H1 (cell line): ENCODE measurements at regions not wholly inside any gene's neighbourhood (a gene's known extent, or its start where the extent isn't known, plus 50 kb on each side); places are given as distances from the start of the nearest gene placed in this dataset.

ENCODE experiments used
- CTCF ChIA-PET: fragments of 300-600 bp; sonication (Branson Sonifier 250); formaldehyde crosslinking; loops from one replicate; lab custom pipeline; 2021; ENCODE audit not compliant: partially characterized antibody; lab: Charles Lee
- POLR2A ChIA-PET: fragments of 300-600 bp; sonication (Branson Sonifier 250); formaldehyde crosslinking; loops from one replicate; lab custom pipeline; 2021; ENCODE audit warnings: inconsistent platforms; ENCODE audit not compliant: partially characterized antibody; lab: Charles Lee
- DNase-seq, 2 experiments: peaks; one replicate each; pipeline versions ENCODE4 v3.0.0 to v3.0.0-alpha.2; 2010 to 2022; ENCODE audit warnings: low spot score in 2 of 2, low read depth in 1 of 2, mixed read lengths in 1 of 2
- FAIRE-seq: peaks from 2 replicates; lab custom pipeline; 2011; peaks lifted over from hg19 to GRCh38; lab: Jason Lieb, UNC
- H2AFZ ChIP-seq: 2 replicates; pipeline ENCODE4 v1.8.1; 2012; ENCODE audit warnings: low read length, inconsistent platforms
- H2AK5ac ChIP-seq: 2 replicates; pipeline ENCODE4 v1.6.1; 2013; ENCODE audit warnings: low read depth, low read length
- H2BK120ac ChIP-seq: replicated peaks from 2 replicates; pipeline ENCODE3; 2013; ENCODE audit warnings: low read depth, low read length, inconsistent platforms
- H2BK12ac ChIP-seq: 2 replicates; pipeline ENCODE4 v1.6.1; 2013; ENCODE audit warnings: low read depth, low read length
- H2BK15ac ChIP-seq: 2 replicates; pipeline ENCODE4 v1.6.1; 2013; ENCODE audit warnings: low read length
- H2BK20ac ChIP-seq: 2 replicates; pipeline ENCODE4 v1.6.1; 2013; ENCODE audit warnings: low read length
- H2BK5ac ChIP-seq: 2 replicates; pipeline ENCODE4 v1.6.1; 2013; ENCODE audit warnings: low read depth, low read length
- H3K14ac ChIP-seq: 2 replicates; pipeline ENCODE4 v1.6.1; 2013; ENCODE audit warnings: inconsistent platforms; ENCODE audit not compliant: insufficient read length
- H3K18ac ChIP-seq: 2 replicates; pipeline ENCODE4 v1.6.1; 2013; ENCODE audit warnings: low read length; ENCODE audit errors: extremely low read depth
- H3K23ac ChIP-seq: 2 replicates; pipeline ENCODE4 v1.6.1; 2013; ENCODE audit warnings: inconsistent platforms; ENCODE audit not compliant: insufficient read length
- H3K23me2 ChIP-seq: 2 replicates; pipeline ENCODE4 v1.6.1; 2013; ENCODE audit warnings: low read depth, low read length
- H3K27ac ChIP-seq: 2 replicates; pipeline ENCODE4 v1.6.1; 2011; ENCODE audit warnings: low read depth, low read length, inconsistent platforms
- H3K27me3 ChIP-seq, 4 experiments: replicated peaks in 1 of 4; 1 replicate in 1 of 4; 2 replicates in 3 of 4; pipeline versions ENCODE4 v1.6.1 to v1.8.1; 2011 to 2013; ENCODE audit warnings: low read length in 3 of 4, mild to moderate bottlenecking in 3 of 4, inconsistent platforms in 2 of 4, mixed read lengths in 2 of 4, moderate library complexity in 1 of 4; ENCODE audit not compliant: control insufficient read depth in 3 of 4, insufficient read depth in 3 of 4; ENCODE audit errors: extremely low read depth in 1 of 4
- H3K36me3 ChIP-seq, 4 experiments: 2 replicates each; pipeline versions ENCODE4 v1.6.1 to v1.8.1; 2011 to 2013; ENCODE audit warnings: mild to moderate bottlenecking in 4 of 4, low read length in 3 of 4, moderate library complexity in 2 of 4, control low read depth in 1 of 4, inconsistent platforms in 1 of 4; ENCODE audit not compliant: insufficient read depth in 4 of 4, control insufficient read depth in 2 of 4
- H3K4ac ChIP-seq: replicated peaks from 2 replicates; pipeline ENCODE3; 2013; ENCODE audit warnings: low read length, low read depth, mixed read lengths, inconsistent platforms; ENCODE audit not compliant: insufficient read length
- H3K4me1 ChIP-seq, 4 experiments: replicated peaks in 1 of 4; 1 replicate in 1 of 4; 2 replicates in 3 of 4; pipeline versions ENCODE4 v1.6.1 to v1.8.1; 2011 to 2013; ENCODE audit warnings: low read length in 3 of 4, inconsistent platforms in 2 of 4, mixed read lengths in 1 of 4; ENCODE audit not compliant: insufficient read depth in 4 of 4, control insufficient read depth in 3 of 4
- H3K4me2 ChIP-seq, 2 experiments: 2 replicates each; pipeline versions ENCODE4 v1.6.1 to v1.8.1; 2011 to 2013; ENCODE audit warnings: low read depth in 2 of 2, low read length in 2 of 2, control low read depth in 1 of 2, inconsistent platforms in 1 of 2, mild to moderate bottlenecking in 1 of 2; ENCODE audit not compliant: insufficient read depth in 1 of 2
- H3K4me3 ChIP-seq, 4 experiments: fragments of 200-600, 300-600 bp in 1 of 4; sonication (generic), shearing (Covaris generic), sonication (Bioruptor Twin) in 1 of 4; 2 replicates each; pipeline versions ENCODE4 v1.5.1 to v1.8.1; 2011 to 2016; ENCODE audit warnings: low read length in 4 of 4, low read depth in 3 of 4, control low read depth in 2 of 4, inconsistent platforms in 2 of 4, mild to moderate bottlenecking in 2 of 4, mixed read lengths in 1 of 4, moderate library complexity in 1 of 4; ENCODE audit not compliant: insufficient read depth in 2 of 4; ENCODE audit errors: extremely low read depth in 1 of 4
- H3K56ac ChIP-seq: replicated peaks from 2 replicates; pipeline ENCODE3; 2013; ENCODE audit warnings: low read depth, mild to moderate bottlenecking, mixed read lengths, low read length, inconsistent platforms; ENCODE audit not compliant: insufficient read length
- H3K79me1 ChIP-seq: 2 replicates; pipeline ENCODE4 v1.6.1; 2013; ENCODE audit warnings: low read depth, low read length, control low read depth
- H3K79me2 ChIP-seq, 2 experiments: 2 replicates each; pipeline versions ENCODE4 v1.6.1 to v1.8.1; 2012 to 2013; ENCODE audit warnings: low read length in 2 of 2, mild to moderate bottlenecking in 2 of 2, inconsistent platforms in 1 of 2; ENCODE audit not compliant: insufficient read depth in 2 of 2, control insufficient read depth in 1 of 2
- H3K9ac ChIP-seq, 4 experiments: replicated peaks in 1 of 4; 1 replicate in 1 of 4; 2 replicates in 3 of 4; pipeline versions ENCODE4 v1.6.1 to v1.8.1; 2011 to 2013; ENCODE audit warnings: low read depth in 3 of 4, low read length in 3 of 4, control low read depth in 2 of 4, mild to moderate bottlenecking in 2 of 4, moderate library complexity in 2 of 4, inconsistent platforms in 1 of 4; ENCODE audit errors: extremely low read depth in 1 of 4
- H3K9me3 ChIP-seq, 2 experiments: 2 replicates each; pipeline versions ENCODE4 v1.6.1 to v1.8.1; 2012 to 2013; ENCODE audit warnings: mild to moderate bottlenecking in 2 of 2, moderate library complexity in 2 of 2, control low read depth in 1 of 2, inconsistent platforms in 1 of 2, low read depth in 1 of 2, low read length in 1 of 2, mixed read lengths in 1 of 2; ENCODE audit not compliant: insufficient read depth in 2 of 2
- H4K20me1 ChIP-seq, 2 experiments: replicated peaks in 1 of 2; 2 replicates each; pipeline versions ENCODE3 to v1.8.1; 2011 to 2013; ENCODE audit warnings: inconsistent platforms in 2 of 2, low read length in 2 of 2, mild to moderate bottlenecking in 1 of 2; ENCODE audit not compliant: insufficient read depth in 2 of 2, control insufficient read depth in 1 of 2
- H4K5ac ChIP-seq: 2 replicates; pipeline ENCODE4 v1.6.1; 2013; ENCODE audit warnings: low read length, low read depth, mixed read lengths, inconsistent platforms; ENCODE audit not compliant: insufficient read length
- H4K8ac ChIP-seq: 2 replicates; pipeline ENCODE4 v1.8.0; 2013; ENCODE audit warnings: mild to moderate bottlenecking, moderate library complexity, low read length, inconsistent platforms; ENCODE audit not compliant: insufficient read depth; ENCODE audit errors: extremely low read depth
- H4K91ac ChIP-seq: replicated peaks from 2 replicates; pipeline ENCODE3; 2013; ENCODE audit warnings: low read length, mixed read lengths, inconsistent platforms; ENCODE audit not compliant: insufficient read length
- ASH2L ChIP-seq: fragments of 200-600, 300-600 bp; sonication (generic); IDR thresholded peaks from one replicate; pipeline ENCODE4 v1.7.1; 2017; ENCODE audit warnings: low read length
- BCL11A ChIP-seq, 2 experiments: IDR thresholded peaks; one replicate each; pipeline ENCODE4 v1.6.1; 2011; ENCODE audit warnings: low read depth in 2 of 2, low read length in 2 of 2, mild to moderate bottlenecking in 2 of 2
- EP300 ChIP-seq, 2 experiments: IDR thresholded peaks; 1 replicate in 1 of 2; 2 replicates in 1 of 2; pipeline ENCODE4 v1.6.1; 2011 to 2012; ENCODE audit warnings: low read depth in 2 of 2, low read length in 2 of 2, mild to moderate bottlenecking in 2 of 2, borderline replicate concordance in 1 of 2, inconsistent platforms in 1 of 2, moderate library complexity in 1 of 2
- EZH2 ChIP-seq: fragments of 200-600 bp; sonication (generic); IDR thresholded peaks from 2 replicates; pipeline ENCODE4 v1.7.1; 2012; ENCODE audit warnings: low read depth, mild to moderate bottlenecking, moderate library complexity, low read length, inconsistent platforms; ENCODE audit not compliant: severe bottlenecking
- JUND ChIP-seq: IDR thresholded peaks from 2 replicates; pipeline ENCODE4 v1.6.1; 2011; ENCODE audit warnings: mild to moderate bottlenecking, improper control_type of control experiment, low read length
- KDM1A ChIP-seq: fragments of 200-600, 300-600 bp; sonication (generic); IDR thresholded peaks from 2 replicates; pipeline ENCODE4 v1.7.1; 2016; ENCODE audit warnings: mild to moderate bottlenecking, low read length, borderline replicate concordance
- MAFK ChIP-seq: IDR thresholded peaks from 2 replicates; pipeline ENCODE4 v1.6.1; 2012; ENCODE audit warnings: low read depth, mild to moderate bottlenecking, improper control_type of control experiment, low read length
- RAD21 ChIP-seq, 2 experiments: IDR thresholded peaks in 1 of 2; conservative IDR thresholded peaks in 1 of 2; 2 replicates each; pipeline ENCODE4 v1.6.1; 2011; ENCODE audit warnings: low read depth in 2 of 2, low read length in 2 of 2, improper control_type of control experiment in 1 of 2, inconsistent platforms in 1 of 2, mild to moderate bottlenecking in 1 of 2, moderate library complexity in 1 of 2
- RFX5 ChIP-seq: IDR thresholded peaks from 2 replicates; pipeline ENCODE4 v1.6.1; 2011; ENCODE audit warnings: low read depth, low read length, improper control_type of control experiment, borderline replicate concordance
- RXRA ChIP-seq: IDR thresholded peaks from 2 replicates; pipeline ENCODE4 v1.6.1; 2011; ENCODE audit warnings: low read depth, mild to moderate bottlenecking, low read length, moderate library complexity; ENCODE audit not compliant: insufficient read depth
- SIRT6 ChIP-seq: IDR thresholded peaks from one replicate; pipeline ENCODE4 v1.7.1; 2012; ENCODE audit warnings: low read length, inconsistent platforms
- TAF7 ChIP-seq: optimal IDR thresholded peaks from 2 replicates; pipeline ENCODE3; 2011; ENCODE audit warnings: low read depth, mild to moderate bottlenecking, inconsistent platforms, low read length, moderate library complexity, borderline replicate concordance
- WGBS, 2 experiments: shearing (Covaris generic) in 1 of 2; methylation state at CpG; one replicate each; pipeline versions ENCODE4 v1.1.6 to v1.1.7; 2013 to 2015; ENCODE audit warnings: low lambda C conversion rate in 2 of 2, mixed read lengths in 2 of 2, inconsistent platforms in 1 of 2, low coverage in 1 of 2, missing lambda C conversion rate in 1 of 2; ENCODE audit not compliant: insufficient replicate concordance in 2 of 2, insufficient coverage in 1 of 2, insufficient read length in 1 of 2; ENCODE audit errors: extremely low coverage in 1 of 2, missing lambda C conversion rate in 1 of 2; 5-methylcytosine and 5-hydroxymethylcytosine counted together
- TF ChIP-seq, protein P1 (sequence below): IDR thresholded peaks from 2 replicates; pipeline ENCODE4 v1.6.1; 2012; ENCODE audit warnings: inconsistent platforms

DNA sequence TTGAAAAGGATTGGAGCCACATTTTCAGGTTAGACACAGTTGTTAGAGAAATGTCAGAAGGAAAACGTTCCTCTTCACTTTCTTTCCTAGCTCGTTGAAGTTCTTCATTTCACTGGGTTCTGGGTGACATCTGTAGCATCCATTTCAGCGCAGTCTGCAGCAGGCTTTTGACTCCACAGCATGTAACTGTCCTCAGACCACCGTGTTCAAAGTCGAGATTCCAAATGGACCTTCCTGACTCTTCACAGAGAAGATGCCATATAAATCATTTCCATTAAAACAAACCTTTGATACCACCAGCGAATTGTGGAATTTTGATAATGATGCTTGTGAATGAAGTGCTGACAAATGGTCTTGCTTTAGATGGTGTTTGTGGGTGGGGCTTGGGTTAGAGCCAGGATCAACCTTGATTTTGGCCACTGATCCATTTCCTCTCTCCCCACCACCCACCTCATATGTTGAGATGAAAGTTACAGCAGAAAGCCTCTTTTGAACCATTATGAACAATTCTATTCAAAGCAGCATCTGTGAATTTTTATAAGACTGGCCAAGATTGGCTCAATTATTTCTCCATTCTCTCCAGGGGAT lies 185.3 kb upstream of the PREP start:
- no peaks in the 10 kb centered on the region for H3K36me3 ChIP-seq
- H4K91ac ChIP-seq: no peak overlapping the region
- H3K4me2 ChIP-seq: no peak overlapping the region
- no peak for FAIRE-seq
- 87% methylated on average over 6 of the region's 6 CpGs; no CpG with 5 or more reads in 1 of the 2 experiments for WGBS, 2 experiments
- no peak overlapping the region for H2AK5ac ChIP-seq
- no peaks in the 10 kb centered on the region for H3K79me1 ChIP-seq
- H3K4me3 ChIP-seq: no peak overlapping the region
- H2BK20ac ChIP-seq: no peak overlapping the region
- no peaks in the 10 kb centered on the region for H3K4me1 ChIP-seq
- no peak overlapping the region for H3K4ac ChIP-seq
- H4K20me1 ChIP-seq: no peaks in the 10 kb centered on the region
- H4K5ac ChIP-seq: no peak overlapping the region
- DNase-seq: no peak
- no peak overlapping the region for H3K27ac ChIP-seq
- H3K23me2 ChIP-seq: no peaks in the 10 kb centered on the region
- no peaks in the 10 kb centered on the region for H3K79me2 ChIP-seq
- no peak overlapping the region for H2AFZ ChIP-seq
- no peak overlapping the region for H4K8ac ChIP-seq
- ChIA-PET POLR2A (no interaction called here), CTCF (no interaction called here)
- H3K9me3 ChIP-seq: no peaks in the 10 kb centered on the region
- H3K27me3 ChIP-seq: no peaks in the 10 kb centered on the region
- H2BK120ac ChIP-seq: no peak overlapping the region
- no peak overlapping the region for H2BK15ac ChIP-seq
- no peak overlapping the region for H3K18ac ChIP-seq
- no peak overlapping the region for H2BK12ac ChIP-seq
- no peak overlapping the region for H2BK5ac ChIP-seq
- no peak overlapping the region for H3K9ac ChIP-seq
- H3K23ac ChIP-seq: no peak overlapping the region
- no peak overlapping the region for H3K14ac ChIP-seq
- H3K56ac ChIP-seq: no peak overlapping the region
- TF ChIP-seq SIRT6 (no peak), ASH2L (no peak), MAFK (no peak), RAD21 (IDR thresholded peaks at IDR 0.05 in 1 of 2, conservative IDR thresholded peaks at IDR 0.05 in 1 of 2; ENCODE audit: low read depth in 2 of 2, low read length in 2 of 2) (no peak), RFX5 (no peak), KDM1A (no peak), BCL11A (IDR thresholded peaks at IDR 0.05; ENCODE audit: low read depth in 2 of 2, low read length in 2 of 2) (no peak), RXRA (no peak), EP300 (IDR thresholded peaks at IDR 0.05; ENCODE audit: borderline replicate concordance in 1 of 2, low read depth in 2 of 2, low read length in 2 of 2) (no peak), JUND (no peak), TAF7 (no peak), EZH2 (no peak)
- TF ChIP-seq, protein P1, sequence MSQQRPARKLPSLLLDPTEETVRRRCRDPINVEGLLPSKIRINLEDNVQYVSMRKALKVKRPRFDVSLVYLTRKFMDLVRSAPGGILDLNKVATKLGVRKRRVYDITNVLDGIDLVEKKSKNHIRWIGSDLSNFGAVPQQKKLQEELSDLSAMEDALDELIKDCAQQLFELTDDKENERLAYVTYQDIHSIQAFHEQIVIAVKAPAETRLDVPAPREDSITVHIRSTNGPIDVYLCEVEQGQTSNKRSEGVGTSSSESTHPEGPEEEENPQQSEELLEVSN: no peak
